IMR-90 (cell line): ENCODE measurements at regions not wholly inside any gene's neighbourhood (a gene's known extent, or its start where the extent isn't known, plus 50 kb on each side); places are given as distances from the start of the nearest gene placed in this dataset.

Source experiments
- ATAC-seq: fragments of 200-7000 bp; cut with Tn5 transposase; 2 replicates; pipeline ENCODE4 v1.9.1; 2020; ENCODE audit warnings: low read depth, mild to moderate bottlenecking, moderate library complexity
- BruUV-seq: library from RNA; stranded (reverse); fragments of 400-500 nt; replicated peaks from 2 replicates; lab custom pipeline; 2021; lab: Mats Ljungman, UMichigan
- CTCF ChIA-PET: fragments of 300-600 bp; formaldehyde crosslinking; extraction: SDS; loops from one replicate; lab custom pipeline; 2021; ENCODE audit warnings: antibody characterized with exemption; lab: Yijun Ruan, JAX
- POLR2A ChIA-PET: fragments of 300-600 bp; sonication (Branson Sonifier 250); formaldehyde crosslinking; loops from one replicate; lab custom pipeline; 2022; ENCODE audit warnings: antibody characterized with exemption; ENCODE audit not compliant: unreplicated experiment; lab: Charles Lee
- DNase-seq: peaks from one replicate; pipeline ENCODE4 v3.0.0; 2013
- H2AFZ ChIP-seq: replicated peaks from 2 replicates; pipeline ENCODE3; 2013; ENCODE audit warnings: low read length, mild to moderate bottlenecking; ENCODE audit not compliant: poor library complexity
- H2AK5ac ChIP-seq: 2 replicates; pipeline ENCODE4 v1.6.1; 2013; ENCODE audit warnings: low read depth, low read length, inconsistent platforms
- H2AK9ac ChIP-seq: replicated peaks from 2 replicates; pipeline ENCODE3; 2013; ENCODE audit warnings: mild to moderate bottlenecking, low read depth, low read length, moderate library complexity; ENCODE audit not compliant: poor library complexity
- H2BK120ac ChIP-seq: 2 replicates; pipeline ENCODE4 v1.6.1; 2013; ENCODE audit warnings: low read depth, low read length, inconsistent platforms
- H2BK15ac ChIP-seq: 3 replicates; pipeline ENCODE4 v1.6.1; 2013; ENCODE audit warnings: low read depth, low read length, inconsistent platforms
- H2BK20ac ChIP-seq: 2 replicates; pipeline ENCODE4 v1.6.1; 2013; ENCODE audit warnings: low read depth, mild to moderate bottlenecking, inconsistent platforms, low read length, moderate library complexity
- H2BK5ac ChIP-seq: 2 replicates; pipeline ENCODE4 v1.6.1; 2013; ENCODE audit warnings: mild to moderate bottlenecking, low read depth, low read length, inconsistent platforms; ENCODE audit not compliant: poor library complexity, severe bottlenecking
- H3K14ac ChIP-seq: replicated peaks from 2 replicates; pipeline ENCODE4 v1.6.1; 2013; ENCODE audit warnings: low read depth, low read length, inconsistent platforms
- H3K18ac ChIP-seq: 2 replicates; pipeline ENCODE4 v1.6.1; 2013; ENCODE audit warnings: low read depth, low read length, control low read depth
- H3K23ac ChIP-seq: 2 replicates; pipeline ENCODE4 v1.6.1; 2013; ENCODE audit warnings: low read depth, low read length, inconsistent platforms
- H3K27ac ChIP-seq: 2 replicates; pipeline ENCODE4 v1.5.1; 2013; ENCODE audit warnings: mild to moderate bottlenecking, control low read depth, low read length; ENCODE audit not compliant: insufficient read depth
- H3K27me3 ChIP-seq: 2 replicates; pipeline ENCODE4 v1.6.1; 2013; ENCODE audit warnings: low read length; ENCODE audit not compliant: control insufficient read depth, insufficient read depth
- H3K36me3 ChIP-seq: 2 replicates; pipeline ENCODE4 v1.6.1; 2013; ENCODE audit warnings: low read length, mixed read lengths; ENCODE audit not compliant: control insufficient read depth, insufficient read depth
- H3K4ac ChIP-seq: 2 replicates; pipeline ENCODE4 v1.6.1; 2013; ENCODE audit warnings: low read depth, low read length, inconsistent platforms
- H3K4me1 ChIP-seq: 2 replicates; pipeline ENCODE4 v1.6.1; 2013; ENCODE audit warnings: low read length, mixed read lengths; ENCODE audit not compliant: control insufficient read depth, insufficient read depth
- H3K4me2 ChIP-seq: 2 replicates; pipeline ENCODE4 v1.6.1; 2013; ENCODE audit warnings: low read depth, mild to moderate bottlenecking, control low read depth, low read length, moderate library complexity
- H3K4me3 ChIP-seq: 2 replicates; pipeline ENCODE4 v1.5.1; 2013; ENCODE audit warnings: low read depth, mild to moderate bottlenecking, control low read depth, low read length, moderate library complexity; ENCODE audit not compliant: insufficient read depth
- H3K56ac ChIP-seq: 2 replicates; pipeline ENCODE4 v1.6.1; 2013; ENCODE audit warnings: low read length, inconsistent platforms; ENCODE audit not compliant: insufficient read depth; ENCODE audit errors: extremely low read depth
- H3K79me1 ChIP-seq, 2 experiments: 2 replicates each; pipeline ENCODE4 v1.6.1; 2013; ENCODE audit warnings: low read length in 2 of 2, inconsistent platforms in 1 of 2, low read depth in 1 of 2
- H3K9ac ChIP-seq: 2 replicates; pipeline ENCODE4 v1.6.1; 2013; ENCODE audit warnings: low read depth, low read length, control low read depth
- H3K9me1 ChIP-seq: 2 replicates; pipeline ENCODE4 v1.6.1; 2013; ENCODE audit warnings: low read length, inconsistent platforms; ENCODE audit not compliant: insufficient read depth
- H3K9me3 ChIP-seq: 2 replicates; pipeline ENCODE4 v1.6.1; 2013; ENCODE audit warnings: low read length; ENCODE audit not compliant: control insufficient read depth, insufficient read depth
- H4K20me1 ChIP-seq: 2 replicates; pipeline ENCODE4 v1.6.1; 2013; ENCODE audit warnings: low read length, inconsistent platforms; ENCODE audit not compliant: insufficient read depth
- H4K5ac ChIP-seq: 2 replicates; pipeline ENCODE4 v1.6.1; 2013; ENCODE audit warnings: mild to moderate bottlenecking, low read depth, low read length, control low read depth
- H4K8ac ChIP-seq, 2 experiments: 2 replicates each; pipeline ENCODE4 v1.6.1; 2013; ENCODE audit warnings: low read depth in 2 of 2, low read length in 2 of 2, control low read depth in 1 of 2, inconsistent platforms in 1 of 2
- H4K91ac ChIP-seq: 2 replicates; pipeline ENCODE4 v1.6.1; 2013; ENCODE audit warnings: low read depth, low read length, inconsistent platforms; ENCODE audit not compliant: insufficient read depth
- CEBPB ChIP-seq: IDR thresholded peaks from 2 replicates; pipeline ENCODE4 v1.6.1; 2012; ENCODE audit warnings: low read depth, low read length, improper control_type of control experiment
- CHD1 ChIP-seq: IDR thresholded peaks from 2 replicates; pipeline ENCODE4 v1.6.1; 2012; ENCODE audit warnings: low read depth, low read length, improper control_type of control experiment
- FOS ChIP-seq: fragments of 150-350 bp; IDR thresholded peaks from 2 replicates; pipeline ENCODE4 v1.6.1; 2016; ENCODE audit warnings: low read depth, low read length
- MAFK ChIP-seq: IDR thresholded peaks from 2 replicates; pipeline ENCODE4 v1.6.1; 2012; ENCODE audit warnings: low read depth, low read length, improper control_type of control experiment
- MXI1 ChIP-seq: IDR thresholded peaks from 2 replicates; pipeline ENCODE4 v1.6.1; 2012; ENCODE audit warnings: low read depth, mild to moderate bottlenecking, low read length, moderate library complexity, borderline replicate concordance
- NFE2L2 ChIP-seq: fragments of 150-350 bp; IDR thresholded peaks from 2 replicates; pipeline ENCODE4 v1.6.1; 2016; ENCODE audit warnings: low read depth, mild to moderate bottlenecking, low read length
- RAD21 ChIP-seq: IDR thresholded peaks from 2 replicates; pipeline ENCODE4 v1.6.1; 2012; ENCODE audit warnings: low read length, improper control_type of control experiment
- RFX5 ChIP-seq: IDR thresholded peaks from 2 replicates; pipeline ENCODE4 v1.8.0; 2012; ENCODE audit warnings: low read depth, mild to moderate bottlenecking, low read length, moderate library complexity
- WGBS, 2 experiments: methylation state at CpG; one replicate each; pipeline versions ENCODE4 v1.1.5 to v1.1.7; 2013; ENCODE audit warnings: missing lambda C conversion rate in 2 of 2; ENCODE audit not compliant: insufficient read length in 1 of 2; ENCODE audit errors: extremely low coverage in 2 of 2; 5-methylcytosine and 5-hydroxymethylcytosine counted together
- dilution Hi-C: fragments of 300-500 bp; cut with HindIII; formaldehyde crosslinking; loops from one replicate; pipeline ENCODE4 v1.14.3; 2018; ENCODE audit warnings: low sequenced_read_pairs; ENCODE audit not compliant: unreplicated experiment
- in situ Hi-C: fragments of 300-500 bp; cut with MboI; formaldehyde crosslinking; loops from 3 replicates; pipeline ENCODE4 v1.14.3; 2019; ENCODE audit warnings: low sequenced_read_pairs, inconsistent platforms, mixed read lengths
- intact Hi-C: fragments of 100-400 bp; cut with micrococcal nuclease; formaldehyde crosslinking; loops from 2 replicates; pipeline ENCODE4 v1.10.0; 2022

GRCh38 chr6:66731310-66731709 lies 1024.3 kb upstream of the EYS start:
- Histone ChIP-seq H2AFZ (no peak overlapping the region), H3K4me3 (no peak overlapping the region), H3K23ac (no peak overlapping the region), H2BK120ac (no peak overlapping the region), H3K27me3 (no peaks in the 10 kb centered on the region), H3K4ac (no peak overlapping the region), H3K9me3 (peaks cover 2% of the 10 kb centered on the region), H3K14ac (no peak overlapping the region), H3K9ac (no peak overlapping the region), H2AK9ac (no peak overlapping the region), H4K91ac (no peak overlapping the region), H4K5ac (no peak overlapping the region), H2AK5ac (no peak overlapping the region), H3K56ac (no peak overlapping the region), H3K36me3 (no peaks in the 10 kb centered on the region), H3K18ac (no peak overlapping the region), H3K4me2 (no peak overlapping the region), H2BK20ac (no peak overlapping the region), H3K4me1 (no peaks in the 10 kb centered on the region), H2BK15ac (no peak overlapping the region), H3K79me1 (no peaks in the 10 kb centered on the region), H3K9me1 (no peaks in the 10 kb centered on the region), H4K20me1 (no peaks in the 10 kb centered on the region), H3K27ac (no peak overlapping the region), H2BK5ac (no peak overlapping the region), H4K8ac (no peak overlapping the region)
- ChIA-PET CTCF (no interaction called here), POLR2A (no interaction called here)
- no peak for TF ChIP-seq RFX5
- TF ChIP-seq CHD1, result no peak
- no peak for TF ChIP-seq FOS
- TF ChIP-seq CEBPB, result no peak
- TF ChIP-seq NFE2L2, result no peak
- no peak for TF ChIP-seq MXI1
- no peak for TF ChIP-seq MAFK
- TF ChIP-seq RAD21, result no peak
- DNase-seq (no peak), ATAC-seq (no peak)
- WGBS, 2 experiments, result no CpG with 5 or more reads among the region's 1 CpG
- intact Hi-C loops (no loop called here), in situ Hi-C loops (no loop called here), dilution Hi-C loops (no loop called here)
- no TSS peak for BruUV-seq
